OCI-LY1 (cell line): ENCODE measurements at regions not wholly inside any gene's neighbourhood (a gene's known extent, or its start where the extent isn't known, plus 50 kb on each side); places are given as distances from the start of the nearest gene placed in this dataset.

Experiments
- CTCF ChIP-seq: fragments of 200-600 bp; sonication (generic), shearing (Covaris generic); IDR thresholded peaks from 2 replicates; pipeline ENCODE4 v1.5.1; 2017; ENCODE audit warnings: mild to moderate bottlenecking, antibody characterized with exemption, low read length, moderate library complexity, mixed read lengths
- EZH2 ChIP-seq: fragments of 200-600 bp; sonication (generic), shearing (Covaris generic); IDR thresholded peaks from 2 replicates; pipeline ENCODE4 v1.8.0; 2017; ENCODE audit warnings: borderline replicate concordance, mixed run types, mild to moderate bottlenecking, antibody characterized with exemption, low read length, moderate library complexity, mixed read lengths

- TF ChIP-seq CTCF, result no peak
- no peak for TF ChIP-seq EZH2
Observed at GRCh38 chr4:181138116-181138515, 1105.1 kb upstream of the TENM3 start.
